HG03196 (cell line): ENCODE measurements at regions not wholly inside any gene's neighbourhood (a gene's known extent, or its start where the extent isn't known, plus 50 kb on each side); places are given as distances from the start of the nearest gene placed in this dataset.

Experiments used
- ATAC-seq: cut with Tn5 transposase; IDR thresholded peaks from one replicate; pipeline ENCODE4 v1.9.1; 2021; ENCODE audit not compliant: unreplicated experiment

- ATAC-seq = no peak
Observed at GRCh38 chr14:100638211-100638855, 51.1 kb upstream of the BEGAIN start.

- no peak for ATAC-seq
Observed at GRCh38 chr14:100639280-100639679, 52.1 kb upstream of the BEGAIN start.

- peak; percentile 95 for ATAC-seq
Observed at GRCh38 chr14:100640471-100641273, 53.5 kb upstream of the BEGAIN start.

- no peak for ATAC-seq
Observed at GRCh38 chr14:100641274-100641860, 54.1 kb upstream of the BEGAIN start.

- ATAC-seq = no peak
Observed at GRCh38 chr14:100643426-100643825, 56.2 kb upstream of the BEGAIN start.

GRCh38 chr14:100644383-100644782 is 57.2 kb upstream of the BEGAIN start:
- no peak for ATAC-seq

- no peak for ATAC-seq
Observed at GRCh38 chr14:100644784-100645183, 57.6 kb upstream of the BEGAIN start.

GRCh38 chr14:100645196-100645981 is 58.2 kb upstream of the BEGAIN start:
- ATAC-seq = peak; percentile 77

GRCh38 chr14:100645982-100646314 is 58.7 kb upstream of the BEGAIN start:
- no peak for ATAC-seq

GRCh38 chr14:100648474-100649172 is 61.4 kb upstream of the BEGAIN start:
- ATAC-seq = no peak

- no peak for ATAC-seq
Observed at GRCh38 chr14:100649173-100649519, 61.9 kb upstream of the BEGAIN start.

GRCh38 chr14:100651999-100652508 is 64.8 kb upstream of the BEGAIN start:
- ATAC-seq = no peak

GRCh38 chr14:100652744-100653143 is 65.5 kb upstream of the BEGAIN start:
- ATAC-seq = no peak

GRCh38 chr14:100653409-100653808 is 66.2 kb upstream of the BEGAIN start:
- no peak for ATAC-seq

GRCh38 chr14:100654025-100654813 is 67.0 kb upstream of the BEGAIN start:
- no peak for ATAC-seq

GRCh38 chr14:100654814-100655740 is 67.9 kb upstream of the BEGAIN start:
- no peak for ATAC-seq

GRCh38 chr14:100655741-100656085 is 68.5 kb upstream of the BEGAIN start:
- no peak for ATAC-seq

GRCh38 chr14:100656996-100657395 is 69.7 kb upstream of the DLK1 start:
- no peak for ATAC-seq

- no peak for ATAC-seq
Observed at GRCh38 chr14:100657780-100658179, 68.9 kb upstream of the DLK1 start.
